RWPE2 (cell line): ENCODE measurements at regions not wholly inside any gene's neighbourhood (a gene's known extent, or its start where the extent isn't known, plus 50 kb on each side); places are given as distances from the start of the nearest gene placed in this dataset.

Experiments
- ATAC-seq: fragments of 200-7000 bp; cut with Tn5 transposase; 3 replicates; pipeline ENCODE4 v1.9.1; 2021; ENCODE audit warnings: low read depth
- DNase-seq: peaks from one replicate; pipeline ENCODE4 v3.0.0-alpha.2; 2020; ENCODE audit warnings: low spot score
- H3K27ac ChIP-seq: fragments of 450-650 bp; 2 replicates; pipeline ENCODE4 v1.5.1; 2017; ENCODE audit warnings: mild to moderate bottlenecking; ENCODE audit not compliant: poor library complexity, severe bottlenecking
- H3K27me3 ChIP-seq: fragments of 250-450 bp; sonication (Bioruptor Pico); 2 replicates; pipeline ENCODE4 v1.5.1; 2021; ENCODE audit warnings: mild to moderate bottlenecking, moderate library complexity; ENCODE audit not compliant: insufficient read depth, poor library complexity, severe bottlenecking
- H3K36me3 ChIP-seq: fragments of 250-450 bp; sonication (Bioruptor Pico); 2 replicates; pipeline ENCODE4 v1.5.1; 2020; ENCODE audit warnings: low read depth, mild to moderate bottlenecking, moderate library complexity
- H3K4me1 ChIP-seq: fragments of 250-450 bp; sonication (Bioruptor Pico); 2 replicates; pipeline ENCODE4 v1.5.1; 2021; ENCODE audit warnings: mild to moderate bottlenecking, moderate library complexity; ENCODE audit not compliant: insufficient read depth, poor library complexity, severe bottlenecking
- H3K4me3 ChIP-seq: fragments of 250-450 bp; sonication (Bioruptor Pico); 2 replicates; pipeline ENCODE4 v1.5.1; 2021; ENCODE audit warnings: mild to moderate bottlenecking, moderate library complexity; ENCODE audit not compliant: severe bottlenecking
- H3K9me3 ChIP-seq: fragments of 250-450 bp; sonication (Bioruptor Pico); 2 replicates; pipeline ENCODE4 v1.5.1; 2021; ENCODE audit warnings: mild to moderate bottlenecking, moderate library complexity; ENCODE audit not compliant: severe bottlenecking
- TF ChIP-seq, protein P1 (sequence below): fragments of 450-650 bp; IDR thresholded peaks from one replicate; pipeline ENCODE4 v1.5.1; 2017; ENCODE audit warnings: mild to moderate bottlenecking, moderate library complexity; ENCODE audit not compliant: poor library complexity, severe bottlenecking

DNA sequence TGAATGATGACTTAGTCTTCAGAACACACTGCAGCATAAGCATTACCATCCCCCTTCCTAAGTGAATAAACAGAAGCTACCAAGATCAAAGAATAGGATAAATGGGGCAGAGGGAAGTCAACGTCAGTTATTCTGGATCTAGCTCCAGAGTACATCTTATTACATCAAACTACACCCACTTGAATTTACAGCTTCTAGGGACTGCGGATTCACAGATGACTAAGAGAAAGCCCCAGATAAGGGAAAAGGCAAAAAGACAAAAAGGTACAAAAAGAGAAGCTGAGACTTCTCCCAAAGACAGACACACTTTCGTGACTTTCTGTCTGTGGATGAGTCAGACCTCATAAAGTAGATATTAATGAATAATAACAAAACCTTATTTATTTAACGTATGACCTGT lies 457.9 kb upstream of the BRINP1 start:
- Histone ChIP-seq H3K36me3 (no peaks in the 10 kb centered on the region), H3K9me3 (no peaks in the 10 kb centered on the region), H3K27me3 (no peaks in the 10 kb centered on the region), H3K4me3 (no peak overlapping the region), H3K4me1 (no peaks in the 10 kb centered on the region), H3K27ac (no peak overlapping the region)
- ATAC-seq (no peak), DNase-seq (no peak)
- TF ChIP-seq, protein P1, sequence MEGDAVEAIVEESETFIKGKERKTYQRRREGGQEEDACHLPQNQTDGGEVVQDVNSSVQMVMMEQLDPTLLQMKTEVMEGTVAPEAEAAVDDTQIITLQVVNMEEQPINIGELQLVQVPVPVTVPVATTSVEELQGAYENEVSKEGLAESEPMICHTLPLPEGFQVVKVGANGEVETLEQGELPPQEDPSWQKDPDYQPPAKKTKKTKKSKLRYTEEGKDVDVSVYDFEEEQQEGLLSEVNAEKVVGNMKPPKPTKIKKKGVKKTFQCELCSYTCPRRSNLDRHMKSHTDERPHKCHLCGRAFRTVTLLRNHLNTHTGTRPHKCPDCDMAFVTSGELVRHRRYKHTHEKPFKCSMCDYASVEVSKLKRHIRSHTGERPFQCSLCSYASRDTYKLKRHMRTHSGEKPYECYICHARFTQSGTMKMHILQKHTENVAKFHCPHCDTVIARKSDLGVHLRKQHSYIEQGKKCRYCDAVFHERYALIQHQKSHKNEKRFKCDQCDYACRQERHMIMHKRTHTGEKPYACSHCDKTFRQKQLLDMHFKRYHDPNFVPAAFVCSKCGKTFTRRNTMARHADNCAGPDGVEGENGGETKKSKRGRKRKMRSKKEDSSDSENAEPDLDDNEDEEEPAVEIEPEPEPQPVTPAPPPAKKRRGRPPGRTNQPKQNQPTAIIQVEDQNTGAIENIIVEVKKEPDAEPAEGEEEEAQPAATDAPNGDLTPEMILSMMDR: no peak

DNA sequence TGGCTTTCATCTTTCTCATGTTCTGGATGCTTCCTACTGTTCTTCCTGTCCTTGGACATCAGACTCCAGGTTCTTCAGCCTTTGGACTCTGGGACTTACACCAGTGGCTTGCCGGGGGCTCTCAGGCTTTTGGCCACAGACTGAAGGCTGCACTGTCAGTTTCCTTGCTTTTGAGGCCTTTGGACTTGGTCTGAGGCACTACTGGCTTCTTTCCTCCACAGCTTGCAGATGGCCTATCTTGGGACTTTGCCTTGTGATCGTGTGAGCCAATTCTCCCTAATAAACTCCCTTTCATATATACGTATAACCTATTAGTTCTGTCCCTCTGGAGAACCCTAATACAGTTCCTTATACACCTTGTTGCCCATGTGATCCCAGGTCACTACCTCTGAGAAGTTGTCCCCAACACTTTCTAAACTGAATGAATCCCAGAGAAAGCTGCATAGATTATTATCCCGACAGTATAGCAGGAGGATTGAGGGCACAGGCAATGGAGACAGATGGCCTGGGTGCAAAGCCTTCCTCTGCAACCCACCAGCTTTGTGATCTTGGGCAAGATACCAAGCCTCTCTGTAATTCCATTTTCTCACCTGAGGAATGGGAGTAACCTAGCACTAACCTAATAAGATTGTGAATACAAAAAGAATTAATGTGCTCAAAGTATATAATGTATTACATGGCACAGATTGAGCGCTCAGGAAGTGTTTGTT lies 449.6 kb upstream of the BRINP1 start:
- DNase-seq: no peak
- H3K9me3 ChIP-seq: no peaks in the 10 kb centered on the region
- H3K4me3 ChIP-seq: no peak overlapping the region
- no peak overlapping the region for H3K27ac ChIP-seq
- ATAC-seq: no peak
- no peaks in the 10 kb centered on the region for H3K4me1 ChIP-seq
- H3K27me3 ChIP-seq: no peaks in the 10 kb centered on the region
- TF ChIP-seq, protein P1: no peak
- no peaks in the 10 kb centered on the region for H3K36me3 ChIP-seq

DNA sequence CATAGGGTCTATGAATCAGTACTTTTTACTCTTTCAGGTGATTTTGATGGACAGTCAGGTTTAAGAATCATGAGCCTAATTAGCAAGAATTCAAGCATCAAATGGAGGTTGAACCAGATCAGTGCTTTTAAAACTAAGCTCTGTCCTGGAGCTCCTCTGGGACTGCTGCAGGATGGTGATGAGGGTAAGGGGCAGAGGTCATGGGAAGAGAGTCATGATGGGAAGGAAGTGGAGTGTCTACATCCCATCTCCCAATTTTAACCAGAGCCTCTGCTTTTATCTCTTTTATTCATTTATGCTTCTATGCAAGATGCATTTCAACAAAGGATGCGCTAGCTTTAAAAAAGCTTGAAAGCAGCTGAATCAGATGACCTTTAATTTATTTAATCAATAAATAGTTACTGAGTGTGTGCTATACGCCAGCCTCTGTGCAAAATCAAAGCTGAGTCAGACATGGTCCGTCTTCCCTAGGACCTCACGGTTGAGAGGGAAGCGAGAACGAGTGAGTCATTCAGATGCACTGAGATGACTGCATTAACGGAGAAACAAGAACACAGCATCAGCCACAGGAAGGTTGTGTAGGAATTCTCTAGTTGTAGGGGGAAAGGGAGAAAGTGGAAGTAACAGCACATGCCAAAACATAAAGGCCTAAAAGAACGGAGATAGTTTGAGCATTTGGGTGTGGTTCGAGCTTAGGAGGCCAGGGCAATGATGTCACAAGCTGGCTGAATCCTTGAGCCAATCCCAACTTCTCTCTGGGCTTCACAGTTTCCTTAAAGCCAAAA lies 441.6 kb upstream of the BRINP1 start:
- H3K36me3 ChIP-seq: no peaks in the 10 kb centered on the region
- H3K27me3 ChIP-seq: no peaks in the 10 kb centered on the region
- no peaks in the 10 kb centered on the region for H3K4me1 ChIP-seq
- peak; percentile 51; the same call in 1 of the 3 replicates for ATAC-seq
- H3K9me3 ChIP-seq: no peaks in the 10 kb centered on the region
- H3K4me3 ChIP-seq: no peak overlapping the region
- TF ChIP-seq, protein P1: no peak
- H3K27ac ChIP-seq: no peak overlapping the region
- no peak for DNase-seq

DNA sequence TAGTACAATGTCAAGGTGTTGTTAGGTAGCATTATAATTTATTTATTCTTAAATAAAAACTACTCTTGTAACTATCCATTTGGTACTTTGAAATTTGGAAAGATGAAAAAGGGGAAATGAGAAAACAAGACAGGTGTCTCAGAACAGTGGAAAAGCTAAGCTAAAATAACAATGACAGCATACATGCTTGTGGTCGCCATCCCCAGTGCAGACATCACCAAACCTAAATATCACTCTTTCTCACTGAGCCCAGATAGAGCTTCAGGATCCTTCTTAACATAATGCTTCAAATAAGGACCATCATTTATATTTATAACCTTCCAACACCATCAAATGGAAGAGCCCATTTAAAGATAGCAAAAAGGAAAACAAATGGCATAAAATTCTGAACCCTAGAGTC lies 434.4 kb upstream of the BRINP1 start:
- ATAC-seq: no peak
- H3K27me3 ChIP-seq: no peaks in the 10 kb centered on the region
- no peaks in the 10 kb centered on the region for H3K9me3 ChIP-seq
- H3K36me3 ChIP-seq: no peaks in the 10 kb centered on the region
- TF ChIP-seq, protein P1: no peak
- H3K27ac ChIP-seq: no peak overlapping the region
- DNase-seq: no peak
- no peaks in the 10 kb centered on the region for H3K4me1 ChIP-seq
- no peak overlapping the region for H3K4me3 ChIP-seq

DNA sequence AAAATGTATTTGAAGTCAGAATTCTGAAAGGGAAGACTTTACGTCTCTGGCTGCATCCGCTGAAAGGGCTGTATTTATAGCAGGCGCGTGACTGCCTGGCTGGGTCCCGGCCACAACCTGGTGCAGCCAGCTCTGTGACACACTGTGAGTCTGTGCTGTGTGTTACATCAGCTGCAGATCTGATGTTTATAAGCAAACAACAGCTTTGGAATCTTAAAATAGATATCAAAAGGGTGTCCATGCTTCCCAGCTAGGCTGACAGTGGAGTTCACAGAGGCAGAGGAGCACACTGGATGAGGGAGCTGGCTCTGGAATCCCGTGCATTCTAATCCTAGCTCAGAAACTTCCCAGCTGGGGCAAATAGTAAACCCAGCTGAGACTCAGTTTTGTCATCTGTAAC lies 433.4 kb upstream of the BRINP1 start:
- DNase-seq (no peak), ATAC-seq (no peak)
- H3K27me3 ChIP-seq: no peaks in the 10 kb centered on the region
- no peak overlapping the region for H3K4me3 ChIP-seq
- no peak overlapping the region for H3K27ac ChIP-seq
- no peaks in the 10 kb centered on the region for H3K9me3 ChIP-seq
- H3K4me1 ChIP-seq: no peaks in the 10 kb centered on the region
- TF ChIP-seq, protein P1: no peak
- no peaks in the 10 kb centered on the region for H3K36me3 ChIP-seq
